ENCODE measurements at regions not wholly inside any gene's neighbourhood (a gene's known extent, or its start where the extent isn't known, plus 50 kb on each side); places are given as distances from the start of the nearest gene placed in this dataset.
A peak's percentile ranks its signal among the peaks of the same experiment; 100 is the strongest.

- Histone ChIP-seq H3K36me3 (ENCODE audit: insufficient read depth, low read length) (no peaks in the 10 kb centered on the region), H3K4me3 (ENCODE audit: low read depth, low read length) (no peak overlapping the region), H2AFZ (ENCODE audit: low read length, unreplicated experiment) (no peak overlapping the region), H3K4me1 (ENCODE audit: control insufficient read depth, insufficient read depth, low read length, unreplicated experiment) (peaks cover 11% of the 10 kb centered on the region), H3K27me3 (ENCODE audit: insufficient read depth, low read length) (no peaks in the 10 kb centered on the region), H3K27ac (ENCODE audit: low read depth, low read length) (no peak overlapping the region), H3K79me2 (ENCODE audit: control insufficient read depth, insufficient read depth, low read length, unreplicated experiment) (no peaks in the 10 kb centered on the region)
Measured at GRCh38 chr9:26329974-26330373, 562.6 kb downstream of the CAAP1 start.

GRCh38 chr9:26326563-26326962 is 566.0 kb downstream of the CAAP1 start:
- no peaks in the 10 kb centered on the region for H3K79me2 ChIP-seq (ENCODE audit: control insufficient read depth, insufficient read depth, low read length, unreplicated experiment)
- H3K4me1 ChIP-seq (ENCODE audit: control insufficient read depth, insufficient read depth, low read length, unreplicated experiment) = peaks cover 11% of the 10 kb centered on the region
- no peak overlapping the region for H3K4me3 ChIP-seq (ENCODE audit: low read depth, low read length)
- no peak overlapping the region for H3K27ac ChIP-seq (ENCODE audit: low read depth, low read length)
- H2AFZ ChIP-seq (ENCODE audit: low read length, unreplicated experiment) = no peak overlapping the region
- no peaks in the 10 kb centered on the region for H3K36me3 ChIP-seq (ENCODE audit: insufficient read depth, low read length)
- H3K27me3 ChIP-seq (ENCODE audit: insufficient read depth, low read length) = no peaks in the 10 kb centered on the region

GRCh38 chr9:26325444-26325829 is 567.2 kb downstream of the CAAP1 start:
- H3K27ac ChIP-seq (ENCODE audit: low read depth, low read length) = no peak overlapping the region; the same call in 1 of the 2 replicates
- H3K79me2 ChIP-seq (ENCODE audit: control insufficient read depth, insufficient read depth, low read length, unreplicated experiment) = no peaks in the 10 kb centered on the region
- H3K36me3 ChIP-seq (ENCODE audit: insufficient read depth, low read length) = no peaks in the 10 kb centered on the region
- peaks cover 11% of the 10 kb centered on the region for H3K4me1 ChIP-seq (ENCODE audit: control insufficient read depth, insufficient read depth, low read length, unreplicated experiment)
- peak overlapping the region; percentile 3 for H2AFZ ChIP-seq (ENCODE audit: low read length, unreplicated experiment)
- H3K4me3 ChIP-seq (ENCODE audit: low read depth, low read length) = no peak overlapping the region
- no peaks in the 10 kb centered on the region for H3K27me3 ChIP-seq (ENCODE audit: insufficient read depth, low read length)

GRCh38 chr9:26324786-26325443 is 567.7 kb downstream of the CAAP1 start:
- H3K4me3 ChIP-seq (ENCODE audit: low read depth, low read length) = no peak overlapping the region
- H3K27ac ChIP-seq (ENCODE audit: low read depth, low read length) = no peak overlapping the region
- no peaks in the 10 kb centered on the region for H3K27me3 ChIP-seq (ENCODE audit: insufficient read depth, low read length)
- peaks cover 11% of the 10 kb centered on the region for H3K4me1 ChIP-seq (ENCODE audit: control insufficient read depth, insufficient read depth, low read length, unreplicated experiment)
- H3K36me3 ChIP-seq (ENCODE audit: insufficient read depth, low read length) = no peaks in the 10 kb centered on the region
- H2AFZ ChIP-seq (ENCODE audit: low read length, unreplicated experiment) = peak overlapping the region; percentile 84
- no peaks in the 10 kb centered on the region for H3K79me2 ChIP-seq (ENCODE audit: control insufficient read depth, insufficient read depth, low read length, unreplicated experiment)

- no peaks in the 10 kb centered on the region for H3K79me2 ChIP-seq (ENCODE audit: control insufficient read depth, insufficient read depth, low read length, unreplicated experiment)
- H2AFZ ChIP-seq (ENCODE audit: low read length, unreplicated experiment) = no peak overlapping the region
- no peak overlapping the region for H3K4me3 ChIP-seq (ENCODE audit: low read depth, low read length)
- peaks cover 11% of the 10 kb centered on the region for H3K4me1 ChIP-seq (ENCODE audit: control insufficient read depth, insufficient read depth, low read length, unreplicated experiment)
- no peak overlapping the region for H3K27ac ChIP-seq (ENCODE audit: low read depth, low read length)
- no peaks in the 10 kb centered on the region for H3K36me3 ChIP-seq (ENCODE audit: insufficient read depth, low read length)
- no peaks in the 10 kb centered on the region for H3K27me3 ChIP-seq (ENCODE audit: insufficient read depth, low read length)
Measured at GRCh38 chr9:26321935-26322334, 570.7 kb downstream of the CAAP1 start.

GRCh38 chr9:26319859-26320258 is 572.7 kb downstream of the CAAP1 start:
- Histone ChIP-seq H2AFZ (ENCODE audit: low read length, unreplicated experiment) (no peak overlapping the region), H3K36me3 (ENCODE audit: insufficient read depth, low read length) (no peaks in the 10 kb centered on the region), H3K27me3 (ENCODE audit: insufficient read depth, low read length) (no peaks in the 10 kb centered on the region), H3K4me3 (ENCODE audit: low read depth, low read length) (no peak overlapping the region), H3K4me1 (ENCODE audit: control insufficient read depth, insufficient read depth, low read length, unreplicated experiment) (no peaks in the 10 kb centered on the region), H3K27ac (ENCODE audit: low read depth, low read length) (no peak overlapping the region), H3K79me2 (ENCODE audit: control insufficient read depth, insufficient read depth, low read length, unreplicated experiment) (no peaks in the 10 kb centered on the region)

- Histone ChIP-seq H3K4me3 (ENCODE audit: low read depth, low read length) (no peak overlapping the region), H3K27ac (ENCODE audit: low read depth, low read length) (no peak overlapping the region), H3K36me3 (ENCODE audit: insufficient read depth, low read length) (no peaks in the 10 kb centered on the region), H3K79me2 (ENCODE audit: control insufficient read depth, insufficient read depth, low read length, unreplicated experiment) (no peaks in the 10 kb centered on the region), H2AFZ (ENCODE audit: low read length, unreplicated experiment) (no peak overlapping the region), H3K27me3 (ENCODE audit: insufficient read depth, low read length) (no peaks in the 10 kb centered on the region), H3K4me1 (ENCODE audit: control insufficient read depth, insufficient read depth, low read length, unreplicated experiment) (peaks cover 10% of the 10 kb centered on the region)
Measured at GRCh38 chr9:26313108-26313507, 579.5 kb downstream of the CAAP1 start.

- Histone ChIP-seq H3K4me1 (ENCODE audit: control insufficient read depth, insufficient read depth, low read length, unreplicated experiment) (peaks cover 12% of the 10 kb centered on the region), H3K27ac (ENCODE audit: low read depth, low read length) (no peak overlapping the region), H3K79me2 (ENCODE audit: control insufficient read depth, insufficient read depth, low read length, unreplicated experiment) (no peaks in the 10 kb centered on the region), H2AFZ (ENCODE audit: low read length, unreplicated experiment) (no peak overlapping the region), H3K36me3 (ENCODE audit: insufficient read depth, low read length) (no peaks in the 10 kb centered on the region), H3K4me3 (ENCODE audit: low read depth, low read length) (no peak overlapping the region), H3K27me3 (ENCODE audit: insufficient read depth, low read length) (no peaks in the 10 kb centered on the region)
Measured at GRCh38 chr9:26311463-26311995, 581.1 kb downstream of the CAAP1 start.

- no peaks in the 10 kb centered on the region for H3K27me3 ChIP-seq (ENCODE audit: insufficient read depth, low read length)
- H2AFZ ChIP-seq (ENCODE audit: low read length, unreplicated experiment) = no peak overlapping the region
- H3K79me2 ChIP-seq (ENCODE audit: control insufficient read depth, insufficient read depth, low read length, unreplicated experiment) = no peaks in the 10 kb centered on the region
- H3K36me3 ChIP-seq (ENCODE audit: insufficient read depth, low read length) = peaks cover 3% of the 10 kb centered on the region; the same call in 1 of the 2 replicates
- peaks cover 12% of the 10 kb centered on the region for H3K4me1 ChIP-seq (ENCODE audit: control insufficient read depth, insufficient read depth, low read length, unreplicated experiment)
- H3K27ac ChIP-seq (ENCODE audit: low read depth, low read length) = no peak overlapping the region
- H3K4me3 ChIP-seq (ENCODE audit: low read depth, low read length) = no peak overlapping the region
Measured at GRCh38 chr9:26310294-26310693, 582.3 kb downstream of the CAAP1 start.

GRCh38 chr9:26308328-26308727 is 584.3 kb downstream of the CAAP1 start:
- H3K4me1 ChIP-seq (ENCODE audit: control insufficient read depth, insufficient read depth, low read length, unreplicated experiment) = peaks cover 14% of the 10 kb centered on the region
- no peaks in the 10 kb centered on the region for H3K27me3 ChIP-seq (ENCODE audit: insufficient read depth, low read length)
- peak overlapping the region; percentile 36 for H2AFZ ChIP-seq (ENCODE audit: low read length, unreplicated experiment)
- peak overlapping the region; percentile 26; the same call in 1 of the 2 replicates for H3K27ac ChIP-seq (ENCODE audit: low read depth, low read length)
- H3K4me3 ChIP-seq (ENCODE audit: low read depth, low read length) = no peak overlapping the region
- H3K36me3 ChIP-seq (ENCODE audit: insufficient read depth, low read length) = peaks cover 4% of the 10 kb centered on the region; the same call in 1 of the 2 replicates
- H3K79me2 ChIP-seq (ENCODE audit: control insufficient read depth, insufficient read depth, low read length, unreplicated experiment) = no peaks in the 10 kb centered on the region

GRCh38 chr9:26301659-26302058 is 590.9 kb downstream of the CAAP1 start:
- Histone ChIP-seq H3K27ac (ENCODE audit: low read depth, low read length) (no peak overlapping the region), H3K27me3 (ENCODE audit: insufficient read depth, low read length) (no peaks in the 10 kb centered on the region), H3K4me1 (ENCODE audit: control insufficient read depth, insufficient read depth, low read length, unreplicated experiment) (peaks cover 10% of the 10 kb centered on the region), H3K79me2 (ENCODE audit: control insufficient read depth, insufficient read depth, low read length, unreplicated experiment) (no peaks in the 10 kb centered on the region), H3K4me3 (ENCODE audit: low read depth, low read length) (no peak overlapping the region), H3K36me3 (ENCODE audit: insufficient read depth, low read length) (peaks cover 4% of the 10 kb centered on the region; the same call in 1 of the 2 replicates), H2AFZ (ENCODE audit: low read length, unreplicated experiment) (no peak overlapping the region)

Data from ACC112 (cell line).